GM21528 (cell line): ENCODE measurements at regions not wholly inside any gene's neighbourhood (a gene's known extent, or its start where the extent isn't known, plus 50 kb on each side); places are given as distances from the start of the nearest gene placed in this dataset.

Source experiments
- ATAC-seq: cut with Tn5 transposase; IDR thresholded peaks from one replicate; pipeline ENCODE4 v1.9.1; 2021; ENCODE audit warnings: mild to moderate bottlenecking, moderate library complexity; ENCODE audit not compliant: unreplicated experiment, low FRiP score

- ATAC-seq: no peak
These were observed 1944.6 kb downstream of the EFNA5 start for GRCh38 chr5:105726093-105726492.

GRCh38 chr5:105708442-105708841 is 1962.3 kb downstream of the EFNA5 start:
- ATAC-seq: no peak

- no peak for ATAC-seq
These were observed 1968.4 kb downstream of the EFNA5 start for GRCh38 chr5:105702323-105702722.

GRCh38 chr5:105696440-105696839 is 1974.3 kb downstream of the EFNA5 start:
- ATAC-seq: no peak

- no peak for ATAC-seq
These were observed 1974.8 kb downstream of the EFNA5 start for GRCh38 chr5:105695941-105696340.

- ATAC-seq: no peak
These were observed 1981.1 kb downstream of the EFNA5 start for GRCh38 chr5:105689596-105689995.

GRCh38 chr5:105688227-105688792 is 1982.4 kb downstream of the EFNA5 start:
- no peak for ATAC-seq

- ATAC-seq: no peak
These were observed 1983.2 kb downstream of the EFNA5 start for GRCh38 chr5:105687493-105687892.

GRCh38 chr5:105685884-105686283 is 1984.9 kb downstream of the EFNA5 start:
- ATAC-seq: no peak

GRCh38 chr5:105684799-105685198 is 1985.9 kb downstream of the EFNA5 start:
- ATAC-seq: no peak

- no peak for ATAC-seq
These were observed 1989.8 kb downstream of the EFNA5 start for GRCh38 chr5:105680858-105681475.

- no peak for ATAC-seq
These were observed 1993.4 kb downstream of the EFNA5 start for GRCh38 chr5:105677291-105677690.

GRCh38 chr5:105670596-105670995 is 2000.1 kb downstream of the EFNA5 start:
- ATAC-seq: no peak

GRCh38 chr5:105663671-105664070 is 2007.1 kb downstream of the EFNA5 start:
- no peak for ATAC-seq

GRCh38 chr5:105659396-105659795 is 2011.3 kb downstream of the EFNA5 start:
- ATAC-seq: no peak

- no peak for ATAC-seq
These were observed 2030.4 kb downstream of the EFNA5 start for GRCh38 chr5:105640328-105640727.

- no peak for ATAC-seq
These were observed 2031.2 kb downstream of the EFNA5 start for GRCh38 chr5:105639511-105639910.

GRCh38 chr5:105639068-105639467 is 2031.7 kb downstream of the EFNA5 start:
- no peak for ATAC-seq

- no peak for ATAC-seq
These were observed 2032.3 kb downstream of the EFNA5 start for GRCh38 chr5:105638437-105638836.

GRCh38 chr5:105632043-105632442 is 2038.7 kb downstream of the EFNA5 start:
- ATAC-seq: no peak

- ATAC-seq: no peak
These were observed 2039.9 kb downstream of the EFNA5 start for GRCh38 chr5:105630803-105631202.

- ATAC-seq: no peak
These were observed 2051.0 kb downstream of the EFNA5 start for GRCh38 chr5:105619725-105620124.
